HCT116 (cell line): ENCODE measurements at regions not wholly inside any gene's neighbourhood (a gene's known extent, or its start where the extent isn't known, plus 50 kb on each side); places are given as distances from the start of the nearest gene placed in this dataset.

Experiments used
- ATAC-seq: fragments of 200-7000 bp; cut with Tn5 transposase; 2 replicates; pipeline ENCODE4 v1.9.1; 2020; ENCODE audit warnings: mild to moderate bottlenecking, moderate library complexity
- BruUV-seq: library from RNA; stranded (reverse); fragments of 400-500 nt; replicated peaks from 2 replicates; lab custom pipeline; 2021; lab: Mats Ljungman, UMichigan
- CTCF ChIA-PET: fragments of 300-600 bp; sonication (Branson Sonifier 250); formaldehyde crosslinking; loops from one replicate; lab custom pipeline; 2021; ENCODE audit warnings: antibody characterized with exemption; lab: Charles Lee
- POLR2A ChIA-PET: fragments of 300-600, 350-600 bp; sonication (Branson Sonifier 250); formaldehyde crosslinking; loops from one replicate; lab custom pipeline; 2021; ENCODE audit warnings: antibody characterized with exemption; lab: Charles Lee
- RAD21 ChIA-PET, 2 experiments: fragments of 300-600 bp; sonication (Branson Sonifier 250); formaldehyde crosslinking; loops; one replicate each; lab custom pipeline; 2023; ENCODE audit warnings: low total read pairs in 2 of 2; ENCODE audit not compliant: uncharacterized antibody in 2 of 2, unreplicated experiment in 2 of 2, low non-redundant PET in 1 of 2; lab: Charles Lee
- DNase-seq: peaks from one replicate; pipeline ENCODE4 v3.0.0-alpha.2; 2010; ENCODE audit warnings: low read depth, low spot score
- H2AFZ ChIP-seq: fragments of 200-600 bp; shearing (Covaris generic), sonication (generic); 2 replicates; pipeline ENCODE4 v1.6.1; 2017; ENCODE audit warnings: low read depth, mixed run types, mixed read lengths, antibody characterized with exemption, low read length; ENCODE audit not compliant: poor library complexity, severe bottlenecking
- H3K27ac ChIP-seq: 2 replicates; pipeline ENCODE4 v1.5.1; 2012; ENCODE audit warnings: low read depth, low read length
- H3K27me3 ChIP-seq: fragments of 200-600 bp; sonication (generic); 2 replicates; pipeline ENCODE4 v1.6.1; 2016; ENCODE audit warnings: mixed run types, low read length, mixed read lengths; ENCODE audit not compliant: insufficient read depth
- H3K36me3 ChIP-seq, 2 experiments: fragments of 200-500 bp in 1 of 2; fragments of 200-600 bp in 1 of 2; sonication (Bioruptor generic) in 1 of 2; sonication (generic) in 1 of 2; 2 replicates each; pipeline versions ENCODE4 v1.5.1 to v1.6.1; 2014 to 2016; ENCODE audit warnings: low read length in 2 of 2, inconsistent platforms in 1 of 2, mixed read lengths in 1 of 2, mixed run types in 1 of 2; ENCODE audit not compliant: insufficient read depth in 2 of 2, control insufficient read depth in 1 of 2
- H3K4me1 ChIP-seq, 2 experiments: fragments of 200-600 bp in 1 of 2; sonication (generic) in 1 of 2; 2 replicates each; pipeline versions ENCODE4 v1.5.1 to v1.6.1; 2012 to 2017; ENCODE audit warnings: low read length in 2 of 2, inconsistent platforms in 1 of 2, mild to moderate bottlenecking in 1 of 2, mixed read lengths in 1 of 2, mixed run types in 1 of 2, moderate library complexity in 1 of 2; ENCODE audit not compliant: insufficient read depth in 2 of 2, control insufficient read depth in 1 of 2
- H3K4me2 ChIP-seq: fragments of 200-600 bp; sonication (generic); 2 replicates; pipeline ENCODE4 v1.6.1; 2017; ENCODE audit warnings: mixed run types, low read length, mixed read lengths
- H3K4me3 ChIP-seq, 2 experiments: fragments of 200-600 bp in 1 of 2; sonication (generic) in 1 of 2; replicated peaks in 1 of 2; 2 replicates each; pipeline ENCODE4 v1.5.1; 2011 to 2016; ENCODE audit warnings: low read length in 2 of 2, control low read depth in 1 of 2, low read depth in 1 of 2, mild to moderate bottlenecking in 1 of 2, mixed read lengths in 1 of 2, mixed run types in 1 of 2
- H3K79me2 ChIP-seq: fragments of 200-600 bp; sonication (generic); 2 replicates; pipeline ENCODE4 v1.6.1; 2017; ENCODE audit warnings: mild to moderate bottlenecking, mixed run types, low read length, moderate library complexity, mixed read lengths; ENCODE audit not compliant: insufficient read depth
- H3K9ac ChIP-seq: fragments of 200-600 bp; sonication (generic); 2 replicates; pipeline ENCODE4 v1.6.1; 2016; ENCODE audit warnings: low read length, mixed read lengths
- H3K9me2 ChIP-seq: fragments of 200-600 bp; sonication (generic), shearing (Covaris generic); 2 replicates; pipeline ENCODE4 v1.6.1; 2017; ENCODE audit warnings: mixed run types, mild to moderate bottlenecking, moderate library complexity; ENCODE audit not compliant: insufficient read depth
- H3K9me3 ChIP-seq, 2 experiments: fragments of 200-500 bp in 1 of 2; fragments of 200-600 bp in 1 of 2; sonication (Bioruptor generic) in 1 of 2; sonication (generic) in 1 of 2; 2 replicates each; pipeline ENCODE4 v1.6.1; 2014 to 2017; ENCODE audit warnings: low read length in 2 of 2, mixed read lengths in 2 of 2, inconsistent platforms in 1 of 2, low read depth in 1 of 2, mild to moderate bottlenecking in 1 of 2, mixed run types in 1 of 2, moderate library complexity in 1 of 2; ENCODE audit not compliant: control insufficient read depth in 1 of 2, insufficient read depth in 1 of 2
- H4K20me1 ChIP-seq: fragments of 200-600 bp; sonication (generic), shearing (Covaris generic); 2 replicates; pipeline ENCODE4 v1.6.1; 2017; ENCODE audit warnings: mixed run types, mild to moderate bottlenecking, moderate library complexity; ENCODE audit not compliant: insufficient read depth
- ATF3 ChIP-seq: IDR thresholded peaks from 2 replicates; pipeline ENCODE4 v1.6.1; 2012
- CBX3 ChIP-seq: IDR thresholded peaks from 2 replicates; pipeline ENCODE4 v1.6.1; 2012; ENCODE audit warnings: low read depth
- CEBPB ChIP-seq: IDR thresholded peaks from 2 replicates; pipeline ENCODE4 v1.6.1; 2012; ENCODE audit warnings: low read depth
- EGR1 ChIP-seq: IDR thresholded peaks from 2 replicates; pipeline ENCODE4 v1.6.1; 2012; ENCODE audit warnings: low read depth
- ELF1 ChIP-seq: IDR thresholded peaks from 2 replicates; pipeline ENCODE4 v1.6.1; 2012; ENCODE audit warnings: low read depth, borderline replicate concordance
- EZH2 ChIP-seq: fragments of 200-600 bp; sonication (generic); IDR thresholded peaks from 2 replicates; pipeline ENCODE4 v1.6.1; 2017; ENCODE audit warnings: antibody characterized with exemption, mixed run types
- EZH2phosphoT487 ChIP-seq: fragments of 200-600 bp; IDR thresholded peaks from 2 replicates; pipeline ENCODE4 v1.6.1; 2018; ENCODE audit warnings: antibody characterized with exemption, borderline replicate concordance
- FOSL1 ChIP-seq: IDR thresholded peaks from 2 replicates; pipeline ENCODE4 v1.6.1; 2012; ENCODE audit warnings: low read depth
- JUND ChIP-seq: IDR thresholded peaks from 2 replicates; pipeline ENCODE4 v1.6.1; 2012
- MAX ChIP-seq: IDR thresholded peaks from 2 replicates; pipeline ENCODE4 v1.6.1; 2012
- POLR2A ChIP-seq: IDR thresholded peaks from 2 replicates; pipeline ENCODE4 v1.7.0; 2011; ENCODE audit warnings: borderline replicate concordance; ENCODE audit not compliant: insufficient read depth, insufficient read length; ENCODE audit errors: extremely low read depth
- POLR2AphosphoS5 ChIP-seq: IDR thresholded peaks from 2 replicates; pipeline ENCODE4 v1.6.1; 2011; ENCODE audit warnings: mild to moderate bottlenecking, low read depth, low read length, moderate library complexity
- RAD21 ChIP-seq: IDR thresholded peaks from 2 replicates; pipeline ENCODE4 v1.6.1; 2012; ENCODE audit warnings: low read depth, mild to moderate bottlenecking
- REST ChIP-seq: IDR thresholded peaks from 2 replicates; pipeline ENCODE4 v1.6.1; 2012; ENCODE audit warnings: low read depth
- SIN3A ChIP-seq: IDR thresholded peaks from 2 replicates; pipeline ENCODE4 v1.6.1; 2012; ENCODE audit warnings: low read depth
- SP1 ChIP-seq: IDR thresholded peaks from 2 replicates; pipeline ENCODE4 v1.6.1; 2012; ENCODE audit warnings: low read depth
- TCF7L2 ChIP-seq: IDR thresholded peaks from 2 replicates; pipeline ENCODE4 v1.7.0; 2011; ENCODE audit warnings: borderline replicate concordance, inconsistent platforms; ENCODE audit not compliant: insufficient read depth, insufficient read length; ENCODE audit errors: extremely low read depth
- YY1 ChIP-seq: IDR thresholded peaks from 2 replicates; pipeline ENCODE4 v1.6.1; 2011; ENCODE audit warnings: low read length, low read depth, moderate library complexity, mild to moderate bottlenecking; ENCODE audit not compliant: insufficient replicate concordance; ENCODE audit errors: extremely low read depth
- ZBTB33 ChIP-seq: IDR thresholded peaks from 2 replicates; pipeline ENCODE4 v1.6.1; 2011; ENCODE audit warnings: mild to moderate bottlenecking, low read length, moderate library complexity; ENCODE audit not compliant: insufficient replicate concordance; ENCODE audit errors: extremely low read depth
- ZFX ChIP-seq: fragments of 450-650 bp; IDR thresholded peaks from 2 replicates; pipeline ENCODE4 v1.6.1; 2017
- intact Hi-C: fragments of 100-400 bp; cut with micrococcal nuclease; formaldehyde crosslinking; loops from 2 replicates; pipeline ENCODE4 v1.10.0; 2022

- Histone ChIP-seq H3K36me3 (no peaks in the 10 kb centered on the region), H3K9me3 (no peaks in the 10 kb centered on the region), H4K20me1 (no peaks in the 10 kb centered on the region), H3K27me3 (no peaks in the 10 kb centered on the region), H3K4me2 (no peak overlapping the region), H3K27ac (no peak overlapping the region), H3K9ac (no peak overlapping the region), H3K9me2 (no peaks in the 10 kb centered on the region), H3K79me2 (no peaks in the 10 kb centered on the region), H2AFZ (no peak overlapping the region), H3K4me3 (no peak overlapping the region), H3K4me1 (no peaks in the 10 kb centered on the region)
- TF ChIP-seq RAD21 = no peak
- TF ChIP-seq REST = no peak
- no peak for TF ChIP-seq ELF1
- no peak for TF ChIP-seq JUND
- no peak for TF ChIP-seq POLR2A
- no peak for TF ChIP-seq EZH2
- TF ChIP-seq SIN3A = no peak
- TF ChIP-seq SP1 = no peak
- TF ChIP-seq EGR1 = no peak
- no peak for TF ChIP-seq FOSL1
- TF ChIP-seq ZFX = no peak
- no peak for TF ChIP-seq CBX3
- TF ChIP-seq ZBTB33 = no peak
- no peak for TF ChIP-seq TCF7L2
- no peak for TF ChIP-seq MAX
- no peak for TF ChIP-seq POLR2AphosphoS5
- no peak for TF ChIP-seq EZH2phosphoT487
- no peak for TF ChIP-seq YY1
- no peak for TF ChIP-seq ATF3
- no peak for TF ChIP-seq CEBPB
- RAD21 ChIA-PET = no interaction called here
- CTCF ChIA-PET = no interaction called here
- no peak for ATAC-seq
- intact Hi-C loops = no loop called here
- no peak for DNase-seq
- POLR2A ChIA-PET = no interaction called here
- no TSS peak for BruUV-seq
These were observed 492.2 kb upstream of the ARRDC3 start for GRCh38 chr5:91875196-91875779.
